GM23338 (cell line): ENCODE measurements at regions not wholly inside any gene's neighbourhood (a gene's known extent, or its start where the extent isn't known, plus 50 kb on each side); places are given as distances from the start of the nearest gene placed in this dataset.

Source experiments
- ATAC-seq: fragments of 200-7000 bp; cut with Tn5 transposase; 3 replicates; pipeline ENCODE4 v1.9.1; 2020
- DNase-seq: peaks from one replicate; pipeline ENCODE4 v3.0.0-alpha.2; 2015; ENCODE audit warnings: low spot score
- H2AFZ ChIP-seq: fragments of 200-600 bp; sonication (generic); 2 replicates; pipeline ENCODE4 v1.8.0; 2016; ENCODE audit warnings: antibody characterized with exemption, mild to moderate bottlenecking, moderate library complexity
- H3F3A ChIP-seq: fragments of 200-600 bp; sonication (generic); replicated peaks from 2 replicates; pipeline ENCODE4 v1.8.0; 2017; ENCODE audit warnings: antibody characterized with exemption, mixed run types, low read depth
- H3K27ac ChIP-seq: fragments of 200-600 bp; sonication (generic); 2 replicates; pipeline ENCODE4 v1.6.1; 2016; ENCODE audit warnings: low read depth
- H3K27me3 ChIP-seq: fragments of 200-600 bp; sonication (generic); 2 replicates; pipeline ENCODE4 v1.8.0; 2016; ENCODE audit warnings: mild to moderate bottlenecking, mixed run types, moderate library complexity; ENCODE audit not compliant: insufficient read depth
- H3K36me3 ChIP-seq: fragments of 200-600 bp; sonication (generic); 2 replicates; pipeline ENCODE4 v1.8.0; 2016; ENCODE audit warnings: mild to moderate bottlenecking; ENCODE audit not compliant: insufficient read depth
- H3K4me1 ChIP-seq: fragments of 200-600 bp; sonication (generic); 2 replicates; pipeline ENCODE4 v1.8.0; 2016; ENCODE audit warnings: mild to moderate bottlenecking, moderate library complexity; ENCODE audit not compliant: insufficient read depth
- H3K4me2 ChIP-seq: fragments of 200-600 bp; sonication (generic); 2 replicates; pipeline ENCODE4 v1.7.1; 2017; ENCODE audit warnings: mixed run types
- H3K4me3 ChIP-seq: fragments of 200-600 bp; sonication (generic); 2 replicates; pipeline ENCODE4 v1.6.1; 2016; ENCODE audit warnings: mixed run types
- H3K79me2 ChIP-seq: fragments of 200-600 bp; sonication (generic); replicated peaks from 2 replicates; pipeline ENCODE4 v1.8.0; 2017; ENCODE audit warnings: mild to moderate bottlenecking; ENCODE audit not compliant: insufficient read depth
- H3K9me2 ChIP-seq: fragments of 200-600 bp; sonication (generic); 2 replicates; pipeline ENCODE4 v1.8.0; 2017; ENCODE audit not compliant: insufficient read depth
- H4K20me1 ChIP-seq: fragments of 200-600 bp; sonication (generic); replicated peaks from 2 replicates; pipeline ENCODE4 v1.8.0; 2017; ENCODE audit warnings: mild to moderate bottlenecking; ENCODE audit not compliant: insufficient read depth
- H3K27ac Mint-ChIP-seq: 2 replicates; pipeline ENCODE4 v1.8.0; 2020; ENCODE audit warnings: inconsistent platforms, mild to moderate bottlenecking, moderate library complexity, mixed read lengths
- H3K27me3 Mint-ChIP-seq: 3 replicates; pipeline ENCODE4 v1.8.0; 2022; ENCODE audit warnings: low read depth, mild to moderate bottlenecking, moderate library complexity, mixed read lengths, inconsistent platforms; ENCODE audit not compliant: insufficient read depth, poor library complexity
- H3K36me3 Mint-ChIP-seq: 3 replicates; pipeline ENCODE4 v1.8.0; 2021; ENCODE audit warnings: low read depth, mild to moderate bottlenecking, inconsistent platforms, moderate library complexity, mixed read lengths
- H3K4me1 Mint-ChIP-seq: 3 replicates; pipeline ENCODE4 v1.8.0; 2020; ENCODE audit warnings: mild to moderate bottlenecking, inconsistent platforms, mixed read lengths
- H3K4me3 Mint-ChIP-seq: 3 replicates; pipeline ENCODE4 v1.8.0; 2021; ENCODE audit warnings: moderate library complexity, mild to moderate bottlenecking, inconsistent platforms, mixed read lengths
- H3K9me3 Mint-ChIP-seq: 3 replicates; pipeline ENCODE4 v1.8.0; 2020; ENCODE audit warnings: moderate library complexity, mild to moderate bottlenecking, inconsistent platforms, mixed read lengths
- CREB1 ChIP-seq: fragments of 250-450 bp; sonication (Bioruptor Pico); IDR thresholded peaks from 2 replicates; pipeline ENCODE4 v1.5.0; 2020; ENCODE audit warnings: low read depth, mild to moderate bottlenecking, moderate library complexity
- EZH2 ChIP-seq: fragments of 200-600 bp; sonication (generic); IDR thresholded peaks from one replicate; pipeline ENCODE4 v1.8.0; 2017; ENCODE audit warnings: antibody characterized with exemption, mild to moderate bottlenecking, low read depth; ENCODE audit not compliant: unreplicated experiment
- EZH2phosphoT487 ChIP-seq: fragments of 200-600 bp; sonication (generic); IDR thresholded peaks from one replicate; pipeline ENCODE4 v1.8.1; 2018; ENCODE audit warnings: antibody characterized with exemption; ENCODE audit not compliant: unreplicated experiment
- JUNB ChIP-seq: IDR thresholded peaks from one replicate; pipeline ENCODE4 v1.6.1; 2016; ENCODE audit warnings: antibody characterized with exemption; ENCODE audit not compliant: unreplicated experiment
- NANOG ChIP-seq: IDR thresholded peaks from 2 replicates; pipeline ENCODE4 v1.6.1; 2016; ENCODE audit warnings: antibody characterized with exemption, borderline replicate concordance
- POLR2AphosphoS5 ChIP-seq: IDR thresholded peaks from 2 replicates; pipeline ENCODE4 v1.6.1; 2016; ENCODE audit warnings: antibody characterized with exemption, low read depth
- STAT1 ChIP-seq: IDR thresholded peaks from one replicate; pipeline ENCODE4 v1.6.1; 2016; ENCODE audit warnings: antibody characterized with exemption; ENCODE audit not compliant: unreplicated experiment
- ZNF114 ChIP-seq: fragments of 250-450 bp; sonication (Bioruptor Pico); IDR thresholded peaks from 2 replicates; pipeline ENCODE4 v1.5.0; 2020; ENCODE audit warnings: mild to moderate bottlenecking, moderate library complexity
- ZNF331 ChIP-seq: fragments of 250-450 bp; sonication (Bioruptor Pico); IDR thresholded peaks from 2 replicates; pipeline ENCODE4 v1.5.0; 2020; ENCODE audit warnings: low read depth, mild to moderate bottlenecking, moderate library complexity
- TF ChIP-seq, protein P1 (sequence below): fragments of 250-450 bp; sonication (Bioruptor Pico); IDR thresholded peaks from 2 replicates; pipeline ENCODE4 v1.5.0; 2020; ENCODE audit warnings: mild to moderate bottlenecking, moderate library complexity
- TF ChIP-seq, protein P2 (sequence below): IDR thresholded peaks from 2 replicates; pipeline ENCODE4 v1.6.1; 2016; ENCODE audit warnings: antibody characterized with exemption
- TF ChIP-seq, protein P3 (sequence below), 2 experiments: fragments of 200-600 bp in 1 of 2; sonication (generic) in 1 of 2; conservative IDR thresholded peaks; 2 replicates each; pipeline versions ENCODE4 v1.5.1 to v1.6.1; 2016 to 2017; ENCODE audit warnings: antibody characterized with exemption in 2 of 2, low read depth in 2 of 2, mild to moderate bottlenecking in 2 of 2, moderate library complexity in 1 of 2
- TF ChIP-seq, protein P4 (sequence below): IDR thresholded peaks from one replicate; pipeline ENCODE4 v1.6.1; 2018; ENCODE audit warnings: antibody characterized with exemption; ENCODE audit not compliant: unreplicated experiment

DNA sequence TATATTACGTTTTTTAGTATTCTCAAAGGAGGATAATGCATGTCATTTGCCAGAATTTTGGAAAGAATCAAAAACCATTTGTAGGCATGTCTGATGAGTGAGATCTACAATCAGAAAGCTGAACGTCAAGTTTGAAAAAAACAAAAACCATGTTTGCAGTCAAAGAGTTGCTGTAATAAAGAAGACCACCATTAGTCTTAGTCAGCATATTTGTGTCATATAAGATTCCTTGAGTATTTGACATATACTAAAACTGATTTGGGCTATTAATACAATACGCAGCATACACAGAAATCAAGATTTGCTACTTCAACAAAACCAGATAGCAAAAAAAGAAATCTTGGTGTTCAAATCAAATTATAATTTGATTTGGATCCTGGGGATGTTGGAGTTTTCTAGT, 247.5 kb downstream of the SAMD5 start:
- H4K20me1 ChIP-seq = no peaks in the 10 kb centered on the region
- no peak overlapping the region for H3K27ac ChIP-seq
- TF ChIP-seq EZH2phosphoT487 (no peak), EZH2 (no peak), ZNF114 (CRISPR knock-in tag) (no peak), NANOG (no peak), JUNB (no peak), ZNF331 (CRISPR knock-in tag) (no peak), CREB1 (CRISPR knock-in tag) (no peak), STAT1 (no peak), POLR2AphosphoS5 (no peak)
- TF ChIP-seq, protein P1, sequence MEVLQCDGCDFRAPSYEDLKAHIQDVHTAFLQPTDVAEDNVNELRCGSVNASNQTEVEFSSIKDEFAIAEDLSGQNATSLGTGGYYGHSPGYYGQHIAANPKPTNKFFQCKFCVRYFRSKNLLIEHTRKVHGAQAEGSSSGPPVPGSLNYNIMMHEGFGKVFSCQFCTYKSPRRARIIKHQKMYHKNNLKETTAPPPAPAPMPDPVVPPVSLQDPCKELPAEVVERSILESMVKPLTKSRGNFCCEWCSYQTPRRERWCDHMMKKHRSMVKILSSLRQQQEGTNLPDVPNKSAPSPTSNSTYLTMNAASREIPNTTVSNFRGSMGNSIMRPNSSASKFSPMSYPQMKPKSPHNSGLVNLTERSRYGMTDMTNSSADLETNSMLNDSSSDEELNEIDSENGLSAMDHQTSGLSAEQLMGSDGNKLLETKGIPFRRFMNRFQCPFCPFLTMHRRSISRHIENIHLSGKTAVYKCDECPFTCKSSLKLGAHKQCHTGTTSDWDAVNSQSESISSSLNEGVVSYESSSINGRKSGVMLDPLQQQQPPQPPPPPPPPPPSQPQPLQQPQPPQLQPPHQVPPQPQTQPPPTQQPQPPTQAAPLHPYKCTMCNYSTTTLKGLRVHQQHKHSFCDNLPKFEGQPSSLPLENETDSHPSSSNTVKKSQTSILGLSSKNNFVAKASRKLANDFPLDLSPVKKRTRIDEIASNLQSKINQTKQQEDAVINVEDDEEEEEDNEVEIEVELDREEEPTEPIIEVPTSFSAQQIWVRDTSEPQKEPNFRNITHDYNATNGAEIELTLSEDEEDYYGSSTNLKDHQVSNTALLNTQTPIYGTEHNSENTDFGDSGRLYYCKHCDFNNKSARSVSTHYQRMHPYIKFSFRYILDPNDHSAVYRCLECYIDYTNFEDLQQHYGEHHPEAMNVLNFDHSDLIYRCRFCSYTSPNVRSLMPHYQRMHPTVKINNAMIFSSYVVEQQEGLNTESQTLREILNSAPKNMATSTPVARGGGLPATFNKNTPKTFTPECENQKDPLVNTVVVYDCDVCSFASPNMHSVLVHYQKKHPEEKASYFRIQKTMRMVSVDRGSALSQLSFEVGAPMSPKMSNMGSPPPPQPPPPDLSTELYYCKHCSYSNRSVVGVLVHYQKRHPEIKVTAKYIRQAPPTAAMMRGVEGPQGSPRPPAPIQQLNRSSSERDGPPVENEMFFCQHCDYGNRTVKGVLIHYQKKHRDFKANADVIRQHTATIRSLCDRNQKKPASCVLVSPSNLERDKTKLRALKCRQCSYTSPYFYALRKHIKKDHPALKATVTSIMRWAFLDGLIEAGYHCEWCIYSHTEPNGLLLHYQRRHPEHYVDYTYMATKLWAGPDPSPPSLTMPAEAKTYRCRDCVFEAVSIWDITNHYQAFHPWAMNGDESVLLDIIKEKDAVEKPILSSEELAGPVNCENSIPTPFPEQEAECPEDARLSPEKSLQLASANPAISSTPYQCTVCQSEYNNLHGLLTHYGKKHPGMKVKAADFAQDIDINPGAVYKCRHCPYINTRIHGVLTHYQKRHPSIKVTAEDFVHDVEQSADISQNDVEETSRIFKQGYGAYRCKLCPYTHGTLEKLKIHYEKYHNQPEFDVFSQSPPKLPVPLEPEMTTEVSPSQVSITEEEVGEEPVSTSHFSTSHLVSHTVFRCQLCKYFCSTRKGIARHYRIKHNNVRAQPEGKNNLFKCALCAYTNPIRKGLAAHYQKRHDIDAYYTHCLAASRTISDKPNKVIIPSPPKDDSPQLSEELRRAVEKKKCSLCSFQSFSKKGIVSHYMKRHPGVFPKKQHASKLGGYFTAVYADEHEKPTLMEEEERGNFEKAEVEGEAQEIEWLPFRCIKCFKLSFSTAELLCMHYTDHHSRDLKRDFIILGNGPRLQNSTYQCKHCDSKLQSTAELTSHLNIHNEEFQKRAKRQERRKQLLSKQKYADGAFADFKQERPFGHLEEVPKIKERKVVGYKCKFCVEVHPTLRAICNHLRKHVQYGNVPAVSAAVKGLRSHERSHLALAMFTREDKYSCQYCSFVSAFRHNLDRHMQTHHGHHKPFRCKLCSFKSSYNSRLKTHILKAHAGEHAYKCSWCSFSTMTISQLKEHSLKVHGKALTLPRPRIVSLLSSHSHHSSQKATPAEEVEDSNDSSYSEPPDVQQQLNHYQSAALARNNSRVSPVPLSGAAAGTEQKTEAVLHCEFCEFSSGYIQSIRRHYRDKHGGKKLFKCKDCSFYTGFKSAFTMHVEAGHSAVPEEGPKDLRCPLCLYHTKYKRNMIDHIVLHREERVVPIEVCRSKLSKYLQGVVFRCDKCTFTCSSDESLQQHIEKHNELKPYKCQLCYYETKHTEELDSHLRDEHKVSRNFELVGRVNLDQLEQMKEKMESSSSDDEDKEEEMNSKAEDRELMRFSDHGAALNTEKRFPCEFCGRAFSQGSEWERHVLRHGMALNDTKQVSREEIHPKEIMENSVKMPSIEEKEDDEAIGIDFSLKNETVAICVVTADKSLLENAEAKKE (CRISPR knock-in tag) = no peak
- TF ChIP-seq, protein P2, sequence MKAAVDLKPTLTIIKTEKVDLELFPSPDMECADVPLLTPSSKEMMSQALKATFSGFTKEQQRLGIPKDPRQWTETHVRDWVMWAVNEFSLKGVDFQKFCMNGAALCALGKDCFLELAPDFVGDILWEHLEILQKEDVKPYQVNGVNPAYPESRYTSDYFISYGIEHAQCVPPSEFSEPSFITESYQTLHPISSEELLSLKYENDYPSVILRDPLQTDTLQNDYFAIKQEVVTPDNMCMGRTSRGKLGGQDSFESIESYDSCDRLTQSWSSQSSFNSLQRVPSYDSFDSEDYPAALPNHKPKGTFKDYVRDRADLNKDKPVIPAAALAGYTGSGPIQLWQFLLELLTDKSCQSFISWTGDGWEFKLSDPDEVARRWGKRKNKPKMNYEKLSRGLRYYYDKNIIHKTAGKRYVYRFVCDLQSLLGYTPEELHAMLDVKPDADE = no peak
- TF ChIP-seq, protein P3, sequence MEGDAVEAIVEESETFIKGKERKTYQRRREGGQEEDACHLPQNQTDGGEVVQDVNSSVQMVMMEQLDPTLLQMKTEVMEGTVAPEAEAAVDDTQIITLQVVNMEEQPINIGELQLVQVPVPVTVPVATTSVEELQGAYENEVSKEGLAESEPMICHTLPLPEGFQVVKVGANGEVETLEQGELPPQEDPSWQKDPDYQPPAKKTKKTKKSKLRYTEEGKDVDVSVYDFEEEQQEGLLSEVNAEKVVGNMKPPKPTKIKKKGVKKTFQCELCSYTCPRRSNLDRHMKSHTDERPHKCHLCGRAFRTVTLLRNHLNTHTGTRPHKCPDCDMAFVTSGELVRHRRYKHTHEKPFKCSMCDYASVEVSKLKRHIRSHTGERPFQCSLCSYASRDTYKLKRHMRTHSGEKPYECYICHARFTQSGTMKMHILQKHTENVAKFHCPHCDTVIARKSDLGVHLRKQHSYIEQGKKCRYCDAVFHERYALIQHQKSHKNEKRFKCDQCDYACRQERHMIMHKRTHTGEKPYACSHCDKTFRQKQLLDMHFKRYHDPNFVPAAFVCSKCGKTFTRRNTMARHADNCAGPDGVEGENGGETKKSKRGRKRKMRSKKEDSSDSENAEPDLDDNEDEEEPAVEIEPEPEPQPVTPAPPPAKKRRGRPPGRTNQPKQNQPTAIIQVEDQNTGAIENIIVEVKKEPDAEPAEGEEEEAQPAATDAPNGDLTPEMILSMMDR (conservative IDR thresholded peaks at IDR 0.05; ENCODE audit: low read depth in 2 of 2) = no peak
- TF ChIP-seq, protein P4, sequence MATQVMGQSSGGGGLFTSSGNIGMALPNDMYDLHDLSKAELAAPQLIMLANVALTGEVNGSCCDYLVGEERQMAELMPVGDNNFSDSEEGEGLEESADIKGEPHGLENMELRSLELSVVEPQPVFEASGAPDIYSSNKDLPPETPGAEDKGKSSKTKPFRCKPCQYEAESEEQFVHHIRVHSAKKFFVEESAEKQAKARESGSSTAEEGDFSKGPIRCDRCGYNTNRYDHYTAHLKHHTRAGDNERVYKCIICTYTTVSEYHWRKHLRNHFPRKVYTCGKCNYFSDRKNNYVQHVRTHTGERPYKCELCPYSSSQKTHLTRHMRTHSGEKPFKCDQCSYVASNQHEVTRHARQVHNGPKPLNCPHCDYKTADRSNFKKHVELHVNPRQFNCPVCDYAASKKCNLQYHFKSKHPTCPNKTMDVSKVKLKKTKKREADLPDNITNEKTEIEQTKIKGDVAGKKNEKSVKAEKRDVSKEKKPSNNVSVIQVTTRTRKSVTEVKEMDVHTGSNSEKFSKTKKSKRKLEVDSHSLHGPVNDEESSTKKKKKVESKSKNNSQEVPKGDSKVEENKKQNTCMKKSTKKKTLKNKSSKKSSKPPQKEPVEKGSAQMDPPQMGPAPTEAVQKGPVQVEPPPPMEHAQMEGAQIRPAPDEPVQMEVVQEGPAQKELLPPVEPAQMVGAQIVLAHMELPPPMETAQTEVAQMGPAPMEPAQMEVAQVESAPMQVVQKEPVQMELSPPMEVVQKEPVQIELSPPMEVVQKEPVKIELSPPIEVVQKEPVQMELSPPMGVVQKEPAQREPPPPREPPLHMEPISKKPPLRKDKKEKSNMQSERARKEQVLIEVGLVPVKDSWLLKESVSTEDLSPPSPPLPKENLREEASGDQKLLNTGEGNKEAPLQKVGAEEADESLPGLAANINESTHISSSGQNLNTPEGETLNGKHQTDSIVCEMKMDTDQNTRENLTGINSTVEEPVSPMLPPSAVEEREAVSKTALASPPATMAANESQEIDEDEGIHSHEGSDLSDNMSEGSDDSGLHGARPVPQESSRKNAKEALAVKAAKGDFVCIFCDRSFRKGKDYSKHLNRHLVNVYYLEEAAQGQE = no peak
- H3K27me3 ChIP-seq = no peaks in the 10 kb centered on the region
- no peaks in the 10 kb centered on the region for H3K4me1 Mint-ChIP-seq
- no peaks in the 10 kb centered on the region for H3K36me3 Mint-ChIP-seq
- 0 out of 2 replicates have a peak, but pooled peaks cover 3% of the 10 kb centered on the region for H3K9me2 ChIP-seq
- H3K36me3 ChIP-seq = no peaks in the 10 kb centered on the region
- H3K4me3 Mint-ChIP-seq = no peak overlapping the region
- DNase-seq = no peak
- no peaks in the 10 kb centered on the region for H3K79me2 ChIP-seq
- H2AFZ ChIP-seq = no peak overlapping the region
- no peaks in the 10 kb centered on the region for H3K4me1 ChIP-seq
- no peaks in the 10 kb centered on the region for H3K9me3 Mint-ChIP-seq
- no peaks in the 10 kb centered on the region for H3K27me3 Mint-ChIP-seq
- no peak for ATAC-seq
- no peak overlapping the region for H3K27ac Mint-ChIP-seq
- no peak overlapping the region for H3K4me2 ChIP-seq
- H3K4me3 ChIP-seq = no peak overlapping the region
- no peaks in the 10 kb centered on the region for H3F3A ChIP-seq
